Trophoblast cell (in vitro differentiated cells and primary cell): ENCODE measurements at regions not wholly inside any gene's neighbourhood (a gene's known extent, or its start where the extent isn't known, plus 50 kb on each side); places are given as distances from the start of the nearest gene placed in this dataset.

ENCODE experiments used
- DNase-seq, 2 donors: peaks; one replicate each; pipeline ENCODE4 v3.0.0-alpha.2; 2016
- H2AFZ ChIP-seq: 2 replicates; pipeline ENCODE4 v1.6.1; 2013; ENCODE audit warnings: low read length, moderate library complexity, mild to moderate bottlenecking; ENCODE audit not compliant: insufficient read depth, poor library complexity
- H2AK5ac ChIP-seq: 2 replicates; pipeline ENCODE4 v1.6.1; 2013; ENCODE audit warnings: mild to moderate bottlenecking, low read length
- H2BK120ac ChIP-seq: 2 replicates; pipeline ENCODE4 v1.6.1; 2013; ENCODE audit warnings: low read length, mild to moderate bottlenecking, moderate library complexity; ENCODE audit not compliant: insufficient read depth, poor library complexity
- H2BK12ac ChIP-seq: 2 replicates; pipeline ENCODE4 v1.6.1; 2013; ENCODE audit warnings: mild to moderate bottlenecking, low read length, moderate library complexity
- H2BK5ac ChIP-seq: 2 replicates; pipeline ENCODE4 v1.6.1; 2013; ENCODE audit warnings: low read length, low read depth, moderate library complexity, mild to moderate bottlenecking; ENCODE audit not compliant: poor library complexity
- H3K14ac ChIP-seq: 2 replicates; pipeline ENCODE4 v1.6.1; 2013; ENCODE audit warnings: mild to moderate bottlenecking, low read length
- H3K18ac ChIP-seq: 2 replicates; pipeline ENCODE4 v1.6.1; 2013; ENCODE audit warnings: mild to moderate bottlenecking, low read length
- H3K23ac ChIP-seq: 2 replicates; pipeline ENCODE4 v1.6.1; 2013; ENCODE audit warnings: low read length
- H3K27ac ChIP-seq: 2 replicates; pipeline ENCODE4 v1.5.1; 2013; ENCODE audit warnings: low read depth, mild to moderate bottlenecking, inconsistent platforms, low read length, moderate library complexity
- H3K27me3 ChIP-seq: 2 replicates; pipeline ENCODE4 v1.6.1; 2013; ENCODE audit warnings: inconsistent platforms, mild to moderate bottlenecking, low read length, moderate library complexity; ENCODE audit not compliant: insufficient read depth
- H3K36me3 ChIP-seq, 2 experiments: 1 replicate in 1 of 2; 2 replicates in 1 of 2; pipeline ENCODE4 v1.6.1; 2013; ENCODE audit warnings: low read length in 2 of 2, mild to moderate bottlenecking in 2 of 2, moderate library complexity in 1 of 2; ENCODE audit not compliant: insufficient read depth in 2 of 2, control insufficient read depth in 1 of 2
- H3K4ac ChIP-seq: 2 replicates; pipeline ENCODE4 v1.6.1; 2013; ENCODE audit warnings: low read depth, mild to moderate bottlenecking, low read length, moderate library complexity
- H3K4me1 ChIP-seq, 2 experiments: 1 replicate in 1 of 2; 2 replicates in 1 of 2; pipeline ENCODE4 v1.6.1; 2013; ENCODE audit warnings: low read length in 2 of 2, mild to moderate bottlenecking in 2 of 2, moderate library complexity in 1 of 2; ENCODE audit not compliant: insufficient read depth in 2 of 2, control insufficient read depth in 1 of 2
- H3K4me2 ChIP-seq: 2 replicates; pipeline ENCODE4 v1.6.1; 2013; ENCODE audit warnings: inconsistent platforms, mild to moderate bottlenecking, low read length, moderate library complexity
- H3K4me3 ChIP-seq: 2 replicates; pipeline ENCODE4 v1.5.1; 2013; ENCODE audit warnings: mild to moderate bottlenecking, low read depth, low read length, inconsistent platforms
- H3K79me1 ChIP-seq: one replicate; pipeline ENCODE4 v1.6.1; 2013; ENCODE audit warnings: low read length
- H3K79me2 ChIP-seq: 2 replicates; pipeline ENCODE4 v1.6.1; 2013; ENCODE audit warnings: low read length, mild to moderate bottlenecking; ENCODE audit not compliant: control insufficient read depth, insufficient read depth, poor library complexity
- H3K9ac ChIP-seq: 2 replicates; pipeline ENCODE4 v1.6.1; 2013; ENCODE audit warnings: mild to moderate bottlenecking, low read length
- H3K9me3 ChIP-seq: 2 replicates; pipeline ENCODE4 v1.6.1; 2013; ENCODE audit warnings: low read depth, mild to moderate bottlenecking, control low read depth, inconsistent platforms, low read length; ENCODE audit not compliant: insufficient read depth
- H4K12ac ChIP-seq: 2 replicates; pipeline ENCODE4 v1.6.1; 2013; ENCODE audit warnings: low read depth, mild to moderate bottlenecking, low read length, moderate library complexity
- H4K8ac ChIP-seq: 2 replicates; pipeline ENCODE4 v1.6.1; 2013; ENCODE audit warnings: low read depth, mild to moderate bottlenecking, low read length, moderate library complexity
- H4K91ac ChIP-seq: one replicate; pipeline ENCODE4 v1.6.1; 2013; ENCODE audit warnings: low read depth, mild to moderate bottlenecking, low read length, moderate library complexity
- WGBS: extraction: QIAGEN DNeasy Blood & Tissue Kit; methylation state at CpG from one replicate; pipeline ENCODE4 v1.1.7; 2013; ENCODE audit warnings: missing lambda C conversion rate; ENCODE audit not compliant: insufficient read length, insufficient coverage; ENCODE audit errors: extremely low coverage; 5-methylcytosine and 5-hydroxymethylcytosine counted together

- H2AFZ ChIP-seq = no peak overlapping the region
- H3K9ac ChIP-seq = no peak overlapping the region
- no peak overlapping the region for H3K27ac ChIP-seq
- no peak overlapping the region for H2AK5ac ChIP-seq
- no peaks in the 10 kb centered on the region for H3K36me3 ChIP-seq
- no peak overlapping the region for H4K12ac ChIP-seq
- H3K27me3 ChIP-seq = no peaks in the 10 kb centered on the region
- H2BK120ac ChIP-seq = no peak overlapping the region
- no peak overlapping the region for H4K91ac ChIP-seq
- H2BK12ac ChIP-seq = no peak overlapping the region
- H3K4ac ChIP-seq = no peak overlapping the region
- no peak overlapping the region for H3K4me2 ChIP-seq
- no peaks in the 10 kb centered on the region for H3K79me2 ChIP-seq
- no peak overlapping the region for H2BK5ac ChIP-seq
- no peak overlapping the region for H3K18ac ChIP-seq
- H3K9me3 ChIP-seq = no peaks in the 10 kb centered on the region
- no peaks in the 10 kb centered on the region for H3K4me1 ChIP-seq
- DNase-seq = no peak
- no peak overlapping the region for H3K4me3 ChIP-seq
- no peak overlapping the region for H4K8ac ChIP-seq
- no peak overlapping the region for H3K14ac ChIP-seq
- no peaks in the 10 kb centered on the region for H3K79me1 ChIP-seq
- H3K23ac ChIP-seq = no peak overlapping the region
Measured at GRCh38 chr4:81290813-81291212, 75.8 kb upstream of the PRKG2 start.

- Histone ChIP-seq H3K9ac (no peak overlapping the region), H4K8ac (no peak overlapping the region), H2AK5ac (no peak overlapping the region), H3K27ac (no peak overlapping the region), H3K27me3 (no peaks in the 10 kb centered on the region), H4K91ac (no peak overlapping the region), H3K4me1 (no peaks in the 10 kb centered on the region), H4K12ac (no peak overlapping the region), H3K36me3 (no peaks in the 10 kb centered on the region), H3K23ac (no peak overlapping the region), H2BK120ac (no peak overlapping the region), H2AFZ (no peak overlapping the region), H2BK12ac (no peak overlapping the region), H2BK5ac (no peak overlapping the region), H3K79me1 (no peaks in the 10 kb centered on the region), H3K14ac (no peak overlapping the region), H3K18ac (no peak overlapping the region), H3K79me2 (no peaks in the 10 kb centered on the region), H3K4me3 (no peak overlapping the region), H3K9me3 (no peaks in the 10 kb centered on the region), H3K4me2 (no peak overlapping the region), H3K4ac (no peak overlapping the region)
- peak in 1 of 2 donors; percentile 42 for DNase-seq
Measured at GRCh38 chr4:81287101-81287500, 72.1 kb upstream of the PRKG2 start.

DNA sequence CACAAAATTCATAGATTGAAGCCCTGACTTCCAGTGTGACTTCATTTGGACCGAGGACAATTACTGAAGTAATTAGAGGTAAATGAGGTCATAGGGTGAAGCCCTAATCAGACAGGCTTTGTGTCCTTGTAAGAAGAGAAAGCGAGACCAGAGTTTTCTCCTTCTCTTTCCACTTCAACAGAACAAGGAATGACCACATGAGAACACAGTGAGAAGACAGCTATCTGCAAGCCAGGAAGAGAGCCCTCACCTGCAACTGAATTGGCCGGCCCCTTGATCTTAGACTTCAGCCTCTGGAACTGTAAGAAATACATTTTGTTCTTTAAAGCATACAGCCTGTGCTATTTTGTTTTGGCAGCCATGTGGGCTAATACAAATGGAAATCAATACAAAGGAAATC lies 67.1 kb upstream of the PRKG2 start:
- no peak overlapping the region for H3K9ac ChIP-seq
- H2BK12ac ChIP-seq = no peak overlapping the region
- H4K91ac ChIP-seq = no peak overlapping the region
- no peaks in the 10 kb centered on the region for H3K36me3 ChIP-seq
- no peak overlapping the region for H3K14ac ChIP-seq
- no peak overlapping the region for H3K4me2 ChIP-seq
- H3K27me3 ChIP-seq = no peaks in the 10 kb centered on the region
- WGBS = no CpG with 5 or more reads among the region's 3 CpGs
- peak overlapping the region; percentile 58 for H3K23ac ChIP-seq
- H3K27ac ChIP-seq = no peak overlapping the region
- no peaks in the 10 kb centered on the region for H3K9me3 ChIP-seq
- no peak overlapping the region for H3K4ac ChIP-seq
- no peak overlapping the region for H2BK5ac ChIP-seq
- H2AK5ac ChIP-seq = no peak overlapping the region
- H3K79me1 ChIP-seq = no peaks in the 10 kb centered on the region
- DNase-seq = no peak
- no peak overlapping the region for H3K18ac ChIP-seq
- no peaks in the 10 kb centered on the region for H3K79me2 ChIP-seq
- H2BK120ac ChIP-seq = no peak overlapping the region
- H3K4me3 ChIP-seq = no peak overlapping the region
- H4K8ac ChIP-seq = no peak overlapping the region
- H2AFZ ChIP-seq = no peak overlapping the region
- no peaks in the 10 kb centered on the region for H3K4me1 ChIP-seq
- no peak overlapping the region for H4K12ac ChIP-seq

DNA sequence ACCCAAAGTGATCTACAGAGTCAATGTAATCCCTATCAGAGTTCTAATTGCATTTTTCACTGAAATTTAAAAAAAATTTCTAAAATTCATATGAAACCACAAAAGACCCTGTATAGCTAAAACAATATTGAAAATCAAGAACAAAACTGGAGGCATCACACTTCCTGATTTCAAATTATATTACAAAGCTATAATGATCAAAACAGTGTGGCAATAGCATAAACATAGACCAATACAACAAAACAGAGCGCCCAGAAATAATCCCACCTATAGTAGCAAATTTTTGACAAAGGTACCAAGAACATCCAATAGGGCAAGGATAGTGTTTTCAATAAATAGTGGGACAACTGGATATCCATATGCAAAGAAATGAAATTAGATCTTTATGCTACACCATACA lies 59.4 kb upstream of the PRKG2 start:
- Histone ChIP-seq H3K14ac (no peak overlapping the region), H3K27ac (no peak overlapping the region)
- no CpG with 5 or more reads among the region's 1 CpG for WGBS

GRCh38 chr4:81272671-81273070 lies 57.6 kb upstream of the PRKG2 start:
- Histone ChIP-seq H3K9me3 (no peaks in the 10 kb centered on the region), H3K27ac (no peak overlapping the region), H2BK12ac (no peak overlapping the region), H2BK5ac (no peak overlapping the region), H4K91ac (no peak overlapping the region), H2AFZ (no peak overlapping the region), H3K4ac (no peak overlapping the region), H4K8ac (no peak overlapping the region), H3K79me2 (no peaks in the 10 kb centered on the region), H3K27me3 (no peaks in the 10 kb centered on the region), H4K12ac (no peak overlapping the region), H3K9ac (no peak overlapping the region), H3K36me3 (no peaks in the 10 kb centered on the region), H3K23ac (no peak overlapping the region), H3K4me2 (no peak overlapping the region), H3K4me3 (no peak overlapping the region), H3K79me1 (no peaks in the 10 kb centered on the region), H3K18ac (no peak overlapping the region), H2AK5ac (no peak overlapping the region), H2BK120ac (no peak overlapping the region), H3K4me1 (no peaks in the 10 kb centered on the region), H3K14ac (no peak overlapping the region)
- DNase-seq = no peak
- WGBS = no CpG with 5 or more reads among the region's 1 CpG

More for the DNA sequence above, 59.4 kb upstream of the PRKG2 start:
- H3K18ac ChIP-seq = no peak overlapping the region
- DNase-seq = no peak
- no peak overlapping the region for H4K8ac ChIP-seq
- H3K79me1 ChIP-seq = no peaks in the 10 kb centered on the region
- no peak overlapping the region for H2BK5ac ChIP-seq
- H3K79me2 ChIP-seq = no peaks in the 10 kb centered on the region
- no peak overlapping the region for H4K12ac ChIP-seq
- H4K91ac ChIP-seq = no peak overlapping the region
- no peak overlapping the region for H2BK120ac ChIP-seq
- H2AFZ ChIP-seq = no peak overlapping the region
- H3K4me3 ChIP-seq = no peak overlapping the region
- no peak overlapping the region for H3K4me2 ChIP-seq
- H3K36me3 ChIP-seq = no peaks in the 10 kb centered on the region
- no peak overlapping the region for H2BK12ac ChIP-seq
- no peak overlapping the region for H3K4ac ChIP-seq
- no peak overlapping the region for H2AK5ac ChIP-seq
- no peak overlapping the region for H3K9ac ChIP-seq
- H3K27me3 ChIP-seq = no peaks in the 10 kb centered on the region
- H3K4me1 ChIP-seq = no peaks in the 10 kb centered on the region
- no peaks in the 10 kb centered on the region for H3K9me3 ChIP-seq
- H3K23ac ChIP-seq = no peak overlapping the region
